HEK293 (cell line): ENCODE measurements at regions not wholly inside any gene's neighbourhood (a gene's known extent, or its start where the extent isn't known, plus 50 kb on each side); places are given as distances from the start of the nearest gene placed in this dataset.

Experiments
- CTCF ChIA-PET: fragments of 350-600 bp; formaldehyde crosslinking; extraction: SDS; loops from one replicate; lab custom pipeline; 2021; ENCODE audit warnings: antibody characterized with exemption; lab: Yijun Ruan, JAX
- POLR2A ChIA-PET: fragments of 300-600 bp; formaldehyde crosslinking; extraction: SDS; loops from one replicate; lab custom pipeline; 2020; ENCODE audit warnings: antibody characterized with exemption, inconsistent platforms; lab: Yijun Ruan, JAX
- H3K27ac ChIP-seq: fragments of 200-500 bp; sonication (Bioruptor generic); 2 replicates; pipeline ENCODE4 v1.5.1; 2014; ENCODE audit warnings: low read depth, low read length, control low read depth, inconsistent platforms; ENCODE audit errors: extremely low read depth
- H3K36me3 ChIP-seq, 2 experiments: fragments of 200-500 bp in 1 of 2; sonication (Bioruptor generic) in 1 of 2; 1 replicate in 1 of 2; 2 replicates in 1 of 2; pipeline ENCODE4 v1.5.1; 2014 to 2017; ENCODE audit warnings: inconsistent platforms in 2 of 2, low read length in 2 of 2; ENCODE audit not compliant: control insufficient read depth in 2 of 2, insufficient read depth in 1 of 2
- H3K4me1 ChIP-seq: fragments of 200-500 bp; sonication (Bioruptor generic); 2 replicates; pipeline ENCODE4 v1.5.1; 2014; ENCODE audit warnings: mild to moderate bottlenecking, low read length, inconsistent platforms; ENCODE audit not compliant: control insufficient read depth, insufficient read depth
- H3K4me3 ChIP-seq: 2 replicates; pipeline ENCODE4 v1.5.1; 2011; ENCODE audit warnings: low read depth, mild to moderate bottlenecking, control low read depth, low read length, moderate library complexity
- H3K9me3 ChIP-seq: fragments of 200-500 bp; sonication (Bioruptor generic); 2 replicates; pipeline ENCODE4 v1.5.1; 2014; ENCODE audit warnings: low read depth, low read length, inconsistent platforms; ENCODE audit not compliant: control insufficient read depth, insufficient read depth
- BCL11A ChIP-seq: fragments of 450-650 bp; formaldehyde crosslinking; IDR thresholded peaks from 2 replicates; pipeline ENCODE4 v1.5.1; 2016; ENCODE audit warnings: low read depth, missing biosample characterization, missing genetic modification characterization
- GLIS1 ChIP-seq: fragments of 450-650 bp; formaldehyde crosslinking; IDR thresholded peaks from 2 replicates; pipeline ENCODE4 v1.5.1; 2016; ENCODE audit warnings: missing biosample characterization, missing genetic modification characterization
- HOXC10 ChIP-seq: sonication (generic); formaldehyde crosslinking; IDR thresholded peaks from 2 replicates; pipeline ENCODE4 v1.8.1; 2023; ENCODE audit warnings: mild to moderate bottlenecking, missing genetic modification reagents
- OSR2 ChIP-seq: fragments of 450-650 bp; formaldehyde crosslinking; IDR thresholded peaks from 2 replicates; pipeline ENCODE4 v1.5.1; 2016; ENCODE audit warnings: missing biosample characterization, missing genetic modification characterization
- PRDM1 ChIP-seq: fragments of 450-650 bp; formaldehyde crosslinking; IDR thresholded peaks from 2 replicates; pipeline ENCODE4; 2016; ENCODE audit warnings: missing biosample characterization, missing genetic modification characterization
- SETDB1 ChIP-seq: IDR thresholded peaks from one replicate; pipeline ENCODE4 v1.6.1; 2017; ENCODE audit warnings: mild to moderate bottlenecking, low read length, moderate library complexity, mixed read lengths; ENCODE audit not compliant: insufficient read length
- ZBTB17 ChIP-seq: fragments of 450-650 bp; formaldehyde crosslinking; IDR thresholded peaks from 2 replicates; pipeline ENCODE4 v1.5.1; 2016; ENCODE audit warnings: missing biosample characterization, missing genetic modification characterization
- ZBTB20 ChIP-seq: fragments of 450-650 bp; formaldehyde crosslinking; IDR thresholded peaks from 2 replicates; pipeline ENCODE4 v1.5.1; 2016; ENCODE audit warnings: missing biosample characterization, missing genetic modification characterization
- ZFP37 ChIP-seq: fragments of 450-650 bp; formaldehyde crosslinking; IDR thresholded peaks from 2 replicates; pipeline ENCODE4 v1.5.1; 2016; ENCODE audit warnings: missing biosample characterization, missing genetic modification characterization
- ZIC2 ChIP-seq: fragments of 450-650 bp; formaldehyde crosslinking; IDR thresholded peaks from 2 replicates; pipeline ENCODE4 v1.5.1; 2016; ENCODE audit warnings: missing biosample characterization, missing genetic modification characterization
- ZNF138 ChIP-seq: fragments of 450-650 bp; formaldehyde crosslinking; IDR thresholded peaks from 2 replicates; pipeline ENCODE4 v1.5.1; 2016; ENCODE audit warnings: missing biosample characterization, missing genetic modification characterization, borderline replicate concordance
- ZNF140 ChIP-seq: fragments of 450-650 bp; formaldehyde crosslinking; IDR thresholded peaks from 2 replicates; pipeline ENCODE4 v1.5.1; 2016; ENCODE audit warnings: missing biosample characterization, missing genetic modification characterization
- ZNF16 ChIP-seq: fragments of 450-650 bp; formaldehyde crosslinking; IDR thresholded peaks from 2 replicates; pipeline ENCODE4 v1.5.1; 2016; ENCODE audit warnings: low read depth, missing biosample characterization, missing genetic modification characterization
- ZNF174 ChIP-seq: fragments of 450-650 bp; formaldehyde crosslinking; IDR thresholded peaks from 2 replicates; pipeline ENCODE4 v1.5.0; 2017; ENCODE audit warnings: missing biosample characterization, mild to moderate bottlenecking, missing genetic modification characterization
- ZNF239 ChIP-seq: fragments of 450-650 bp; formaldehyde crosslinking; IDR thresholded peaks from 2 replicates; pipeline ENCODE4 v1.5.1; 2016; ENCODE audit warnings: missing biosample characterization, missing genetic modification characterization
- ZNF324 ChIP-seq: fragments of 450-650 bp; formaldehyde crosslinking; IDR thresholded peaks from 2 replicates; pipeline ENCODE4 v1.5.1; 2016; ENCODE audit warnings: missing biosample characterization, missing genetic modification characterization
- ZNF354C ChIP-seq: fragments of 450-650 bp; formaldehyde crosslinking; IDR thresholded peaks from 2 replicates; pipeline ENCODE4 v1.5.1; 2016; ENCODE audit warnings: missing biosample characterization, missing genetic modification characterization, low read depth, borderline replicate concordance
- ZNF416 ChIP-seq: fragments of 450-650 bp; formaldehyde crosslinking; IDR thresholded peaks from 2 replicates; pipeline ENCODE4 v1.5.1; 2016; ENCODE audit warnings: missing biosample characterization, missing genetic modification characterization
- ZNF514 ChIP-seq: fragments of 450-650 bp; formaldehyde crosslinking; IDR thresholded peaks from 2 replicates; pipeline ENCODE4 v1.5.1; 2016; ENCODE audit warnings: missing biosample characterization, missing genetic modification characterization
- ZNF560 ChIP-seq: fragments of 450-650 bp; formaldehyde crosslinking; IDR thresholded peaks from 2 replicates; pipeline ENCODE4 v1.5.1; 2017; ENCODE audit warnings: missing biosample characterization, missing genetic modification characterization, borderline replicate concordance
- ZNF561 ChIP-seq: fragments of 450-650 bp; IDR thresholded peaks from 2 replicates; pipeline ENCODE4 v1.5.1; 2018; ENCODE audit warnings: missing biosample characterization, missing genetic modification characterization, borderline replicate concordance
- ZNF571 ChIP-seq: fragments of 450-650 bp; formaldehyde crosslinking; IDR thresholded peaks from 2 replicates; pipeline ENCODE4 v1.5.0; 2017; ENCODE audit warnings: missing biosample characterization, missing genetic modification characterization
- ZNF596 ChIP-seq: fragments of 450-650 bp; IDR thresholded peaks from 2 replicates; pipeline ENCODE4 v1.5.0; 2018; ENCODE audit warnings: missing biosample characterization, mild to moderate bottlenecking, missing genetic modification characterization, moderate library complexity
- ZNF600 ChIP-seq: fragments of 450-650 bp; formaldehyde crosslinking; IDR thresholded peaks from 2 replicates; pipeline ENCODE4 v1.5.1; 2016; ENCODE audit warnings: missing biosample characterization, missing genetic modification characterization
- ZNF654 ChIP-seq: fragments of 450-650 bp; formaldehyde crosslinking; IDR thresholded peaks from 2 replicates; pipeline ENCODE4 v1.5.1; 2016; ENCODE audit warnings: low read depth, missing biosample characterization, missing genetic modification characterization
- ZXDB ChIP-seq: fragments of 450-650 bp; formaldehyde crosslinking; IDR thresholded peaks from 2 replicates; pipeline ENCODE4 v1.5.1; 2016; ENCODE audit warnings: missing biosample characterization, missing genetic modification characterization
- TF ChIP-seq, protein P1 (sequence below): fragments of 450-650 bp; formaldehyde crosslinking; conservative IDR thresholded peaks from 2 replicates; pipeline ENCODE4 v1.5.1; 2016; ENCODE audit warnings: low read depth, missing biosample characterization, missing genetic modification characterization
- TF ChIP-seq, protein P2 (sequence below): fragments of 450-650 bp; formaldehyde crosslinking; IDR thresholded peaks from 2 replicates; pipeline ENCODE4 v1.5.1; 2016; ENCODE audit warnings: missing biosample characterization, missing genetic modification characterization
- TF ChIP-seq, protein P3 (sequence below): fragments of 450-650 bp; formaldehyde crosslinking; IDR thresholded peaks from 2 replicates; pipeline ENCODE4 v1.5.1; 2016; ENCODE audit warnings: missing biosample characterization, missing genetic modification characterization
- TF ChIP-seq, protein P4 (sequence below): fragments of 450-650 bp; formaldehyde crosslinking; IDR thresholded peaks from 2 replicates; pipeline ENCODE4 v1.5.1; 2017; ENCODE audit warnings: missing biosample characterization, missing genetic modification characterization

DNA sequence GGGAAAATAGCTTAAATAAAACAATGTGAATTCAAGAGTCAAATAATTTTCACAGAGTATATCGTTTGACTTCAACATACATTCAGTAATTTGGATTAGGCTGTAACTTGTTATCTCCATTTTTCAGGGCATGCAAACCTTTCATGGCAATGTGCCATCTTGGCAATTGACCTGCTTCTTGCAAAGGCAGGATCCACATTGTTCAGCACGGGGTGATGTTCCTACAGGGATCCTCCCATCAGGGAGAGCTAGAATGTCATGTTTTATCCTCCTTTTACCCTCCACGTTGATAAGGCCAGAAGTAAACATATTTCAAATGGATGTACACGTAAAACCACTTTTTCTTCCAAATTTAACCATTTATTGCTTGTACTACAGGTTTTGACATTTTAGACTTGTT, 314.4 kb downstream of the GALC start:
- CTCF ChIA-PET, result no interaction called here
- Histone ChIP-seq H3K4me3 (no peak overlapping the region), H3K4me1 (no peaks in the 10 kb centered on the region), H3K36me3 (no peaks in the 10 kb centered on the region), H3K27ac (no peak overlapping the region), H3K9me3 (no peaks in the 10 kb centered on the region)
- POLR2A ChIA-PET, result no interaction called here
- TF ChIP-seq ZNF561, result no peak
- TF ChIP-seq ZNF560 (tag by site-specific recombination), result no peak
- TF ChIP-seq ZNF174 (tag by site-specific recombination), result no peak
- TF ChIP-seq ZNF138 (tag by site-specific recombination), result no peak
- TF ChIP-seq HOXC10, result no peak
- TF ChIP-seq, protein P1, sequence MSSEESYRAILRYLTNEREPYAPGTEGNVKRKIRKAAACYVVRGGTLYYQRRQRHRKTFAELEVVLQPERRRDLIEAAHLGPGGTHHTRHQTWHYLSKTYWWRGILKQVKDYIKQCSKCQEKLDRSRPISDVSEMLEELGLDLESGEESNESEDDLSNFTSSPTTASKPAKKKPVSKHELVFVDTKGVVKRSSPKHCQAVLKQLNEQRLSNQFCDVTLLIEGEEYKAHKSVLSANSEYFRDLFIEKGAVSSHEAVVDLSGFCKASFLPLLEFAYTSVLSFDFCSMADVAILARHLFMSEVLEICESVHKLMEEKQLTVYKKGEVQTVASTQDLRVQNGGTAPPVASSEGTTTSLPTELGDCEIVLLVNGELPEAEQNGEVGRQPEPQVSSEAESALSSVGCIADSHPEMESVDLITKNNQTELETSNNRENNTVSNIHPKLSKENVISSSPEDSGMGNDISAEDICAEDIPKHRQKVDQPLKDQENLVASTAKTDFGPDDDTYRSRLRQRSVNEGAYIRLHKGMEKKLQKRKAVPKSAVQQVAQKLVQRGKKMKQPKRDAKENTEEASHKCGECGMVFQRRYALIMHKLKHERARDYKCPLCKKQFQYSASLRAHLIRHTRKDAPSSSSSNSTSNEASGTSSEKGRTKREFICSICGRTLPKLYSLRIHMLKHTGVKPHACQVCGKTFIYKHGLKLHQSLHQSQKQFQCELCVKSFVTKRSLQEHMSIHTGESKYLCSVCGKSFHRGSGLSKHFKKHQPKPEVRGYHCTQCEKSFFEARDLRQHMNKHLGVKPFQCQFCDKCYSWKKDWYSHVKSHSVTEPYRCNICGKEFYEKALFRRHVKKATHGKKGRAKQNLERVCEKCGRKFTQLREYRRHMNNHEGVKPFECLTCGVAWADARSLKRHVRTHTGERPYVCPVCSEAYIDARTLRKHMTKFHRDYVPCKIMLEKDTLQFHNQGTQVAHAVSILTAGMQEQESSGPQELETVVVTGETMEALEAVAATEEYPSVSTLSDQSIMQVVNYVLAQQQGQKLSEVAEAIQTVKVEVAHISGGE (tag by site-specific recombination), result no peak
- no peak for TF ChIP-seq BCL11A (tag by site-specific recombination)
- no peak for TF ChIP-seq ZNF571 (tag by site-specific recombination)
- no peak for TF ChIP-seq ZNF354C
- TF ChIP-seq ZNF600 (tag by site-specific recombination), result no peak
- TF ChIP-seq, protein P2, sequence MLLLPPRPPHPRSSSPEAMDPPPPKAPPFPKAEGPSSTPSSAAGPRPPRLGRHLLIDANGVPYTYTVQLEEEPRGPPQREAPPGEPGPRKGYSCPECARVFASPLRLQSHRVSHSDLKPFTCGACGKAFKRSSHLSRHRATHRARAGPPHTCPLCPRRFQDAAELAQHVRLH, result no peak
- no peak for TF ChIP-seq ZBTB17

DNA sequence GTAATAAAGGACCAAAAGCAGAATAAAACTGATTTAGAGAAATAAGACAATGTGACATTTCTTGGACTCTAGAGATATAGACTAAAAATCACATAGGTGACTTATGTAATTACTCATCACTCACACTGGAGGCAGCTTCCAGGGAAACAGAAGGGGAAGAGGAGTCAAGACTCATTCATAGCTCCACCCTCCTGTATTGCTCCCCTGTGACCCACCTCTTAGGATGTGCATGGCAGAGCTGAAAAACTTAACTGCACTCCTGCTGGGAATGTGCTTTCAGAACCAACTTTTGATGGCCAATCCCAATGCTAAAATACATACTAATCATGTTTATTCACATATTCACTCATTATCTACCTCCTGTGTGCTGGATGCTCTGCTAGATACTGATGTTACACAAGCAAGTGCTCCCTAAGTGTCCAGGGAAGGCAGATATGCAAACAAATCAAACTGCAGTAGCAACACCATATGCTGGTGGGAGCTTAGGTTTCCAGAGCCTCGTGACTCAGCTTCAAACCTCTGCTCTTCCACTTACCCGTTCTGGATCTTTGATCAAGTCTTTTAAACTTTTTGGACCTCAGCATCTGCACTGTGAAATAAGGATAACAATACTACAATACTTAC, 316.1 kb downstream of the GALC start:
- Histone ChIP-seq H3K36me3 (no peaks in the 10 kb centered on the region), H3K4me3 (no peak overlapping the region), H3K9me3 (no peaks in the 10 kb centered on the region), H3K4me1 (no peaks in the 10 kb centered on the region), H3K27ac (no peak overlapping the region)
- POLR2A ChIA-PET, result no interaction called here
- CTCF ChIA-PET, result no interaction called here
- TF ChIP-seq OSR2 (tag by site-specific recombination) (no peak), ZNF140 (tag by site-specific recombination) (no peak), ZFP37 (tag by site-specific recombination) (no peak), ZNF596 (no peak), ZNF416 (tag by site-specific recombination) (no peak), GLIS1 (tag by site-specific recombination) (no peak), SETDB1 (no peak), ZXDB (no peak), ZNF514 (tag by site-specific recombination) (no peak), ZIC2 (tag by site-specific recombination) (no peak), ZNF239 (tag by site-specific recombination) (no peak), ZNF16 (tag by site-specific recombination) (no peak), ZBTB20 (tag by site-specific recombination) (no peak), ZNF654 (tag by site-specific recombination) (no peak), ZNF324 (no peak), ZNF571 (tag by site-specific recombination) (no peak), PRDM1 (tag by site-specific recombination) (no peak)
- TF ChIP-seq, protein P3, sequence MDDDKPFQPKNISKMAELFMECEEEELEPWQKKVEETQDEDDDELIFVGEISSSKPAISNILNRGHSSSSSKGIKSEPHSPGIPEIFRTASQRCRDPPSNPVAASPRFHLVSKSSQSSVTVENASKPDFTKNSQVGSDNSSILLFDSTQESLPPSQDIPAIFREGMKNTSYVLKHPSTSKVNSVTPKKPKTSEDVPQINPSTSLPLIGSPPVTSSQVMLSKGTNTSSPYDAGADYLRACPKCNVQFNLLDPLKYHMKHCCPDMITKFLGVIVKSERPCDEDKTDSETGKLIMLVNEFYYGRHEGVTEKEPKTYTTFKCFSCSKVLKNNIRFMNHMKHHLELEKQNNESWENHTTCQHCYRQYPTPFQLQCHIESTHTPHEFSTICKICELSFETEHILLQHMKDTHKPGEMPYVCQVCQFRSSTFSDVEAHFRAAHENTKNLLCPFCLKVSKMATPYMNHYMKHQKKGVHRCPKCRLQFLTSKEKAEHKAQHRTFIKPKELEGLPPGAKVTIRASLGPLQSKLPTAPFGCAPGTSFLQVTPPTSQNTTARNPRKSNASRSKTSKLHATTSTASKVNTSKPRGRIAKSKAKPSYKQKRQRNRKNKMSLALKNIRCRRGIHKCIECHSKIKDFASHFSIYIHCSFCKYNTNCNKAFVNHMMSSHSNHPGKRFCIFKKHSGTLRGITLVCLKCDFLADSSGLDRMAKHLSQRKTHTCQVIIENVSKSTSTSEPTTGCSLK (tag by site-specific recombination), result no peak
- TF ChIP-seq, protein P4, sequence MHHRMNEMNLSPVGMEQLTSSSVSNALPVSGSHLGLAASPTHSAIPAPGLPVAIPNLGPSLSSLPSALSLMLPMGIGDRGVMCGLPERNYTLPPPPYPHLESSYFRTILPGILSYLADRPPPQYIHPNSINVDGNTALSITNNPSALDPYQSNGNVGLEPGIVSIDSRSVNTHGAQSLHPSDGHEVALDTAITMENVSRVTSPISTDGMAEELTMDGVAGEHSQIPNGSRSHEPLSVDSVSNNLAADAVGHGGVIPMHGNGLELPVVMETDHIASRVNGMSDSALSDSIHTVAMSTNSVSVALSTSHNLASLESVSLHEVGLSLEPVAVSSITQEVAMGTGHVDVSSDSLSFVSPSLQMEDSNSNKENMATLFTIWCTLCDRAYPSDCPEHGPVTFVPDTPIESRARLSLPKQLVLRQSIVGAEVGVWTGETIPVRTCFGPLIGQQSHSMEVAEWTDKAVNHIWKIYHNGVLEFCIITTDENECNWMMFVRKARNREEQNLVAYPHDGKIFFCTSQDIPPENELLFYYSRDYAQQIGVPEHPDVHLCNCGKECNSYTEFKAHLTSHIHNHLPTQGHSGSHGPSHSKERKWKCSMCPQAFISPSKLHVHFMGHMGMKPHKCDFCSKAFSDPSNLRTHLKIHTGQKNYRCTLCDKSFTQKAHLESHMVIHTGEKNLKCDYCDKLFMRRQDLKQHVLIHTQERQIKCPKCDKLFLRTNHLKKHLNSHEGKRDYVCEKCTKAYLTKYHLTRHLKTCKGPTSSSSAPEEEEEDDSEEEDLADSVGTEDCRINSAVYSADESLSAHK (tag by site-specific recombination), result no peak
